Fibroblast of lung (primary cell): ENCODE measurements at regions not wholly inside any gene's neighbourhood (a gene's known extent, or its start where the extent isn't known, plus 50 kb on each side); places are given as distances from the start of the nearest gene placed in this dataset.

Experiments used
- DNase-seq, 2 donors: peaks; one replicate each; pipeline versions ENCODE4 v3.0.0 to v3.0.0-alpha.2; 2010; ENCODE audit warnings: low read depth in 2 of 2
- H2AFZ ChIP-seq: 2 replicates; pipeline ENCODE4 v1.5.1; 2012; ENCODE audit warnings: low read length, control low read depth, inconsistent platforms
- H3K27ac ChIP-seq: 2 replicates; pipeline ENCODE4 v1.5.1; 2011; ENCODE audit warnings: low read length, control low read depth; ENCODE audit not compliant: insufficient read depth
- H3K27me3 ChIP-seq: 2 replicates; pipeline ENCODE4 v1.5.1; 2011; ENCODE audit warnings: mild to moderate bottlenecking, low read length; ENCODE audit not compliant: control insufficient read depth, insufficient read depth
- H3K36me3 ChIP-seq: 2 replicates; pipeline ENCODE4 v1.5.1; 2011; ENCODE audit warnings: low read length; ENCODE audit not compliant: control insufficient read depth, insufficient read depth
- H3K4me1 ChIP-seq: 2 replicates; pipeline ENCODE4 v1.5.1; 2011; ENCODE audit warnings: low read length; ENCODE audit not compliant: control insufficient read depth, insufficient read depth; ENCODE audit errors: extremely low read depth
- H3K4me2 ChIP-seq: 2 replicates; pipeline ENCODE4 v1.5.1; 2011; ENCODE audit warnings: low read length, control low read depth; ENCODE audit not compliant: insufficient read depth; ENCODE audit errors: extremely low read depth
- H3K4me3 ChIP-seq, 4 experiments: fragments of 200-600 bp in 1 of 4; sonication (generic) in 1 of 4; replicated peaks in 1 of 4; 2 replicates each; pipeline ENCODE4 v1.5.1; 2011 to 2016; ENCODE audit warnings: low read length in 4 of 4, low read depth in 3 of 4, mild to moderate bottlenecking in 3 of 4, control low read depth in 2 of 4, inconsistent platforms in 1 of 4, mixed read lengths in 1 of 4; ENCODE audit not compliant: insufficient read depth in 1 of 4; ENCODE audit errors: control extremely low read depth in 1 of 4
- H3K79me2 ChIP-seq: 2 replicates; pipeline ENCODE4 v1.5.1; 2012; ENCODE audit warnings: mild to moderate bottlenecking, low read length, inconsistent platforms; ENCODE audit not compliant: control insufficient read depth, insufficient read depth
- H3K9ac ChIP-seq: 2 replicates; pipeline ENCODE4 v1.5.1; 2011; ENCODE audit warnings: mild to moderate bottlenecking, low read length, control low read depth; ENCODE audit not compliant: insufficient read depth
- H3K9me3 ChIP-seq: 2 replicates; pipeline ENCODE4 v1.5.1; 2012; ENCODE audit warnings: low read depth, low read length; ENCODE audit not compliant: control insufficient read depth, insufficient read depth
- H4K20me1 ChIP-seq: 2 replicates; pipeline ENCODE4 v1.5.1; 2011; ENCODE audit warnings: low read length; ENCODE audit not compliant: control insufficient read depth, insufficient read depth; ENCODE audit errors: extremely low read depth
- EZH2 ChIP-seq: IDR thresholded peaks from 2 replicates; pipeline ENCODE4 v1.5.1; 2012; ENCODE audit warnings: low read length, control low read depth, mild to moderate bottlenecking; ENCODE audit errors: missing control alignments
- TF ChIP-seq, protein P1 (sequence below), 2 donors: IDR thresholded peaks in 1 of 2; conservative IDR thresholded peaks in 1 of 2; 1 replicate in 1 of 2; 2 replicates in 1 of 2; pipeline ENCODE4 v1.5.1; 2011 to 2012; ENCODE audit warnings: low read length in 2 of 2, control low read depth in 1 of 2, inconsistent platforms in 1 of 2, low read depth in 1 of 2, mild to moderate bottlenecking in 1 of 2

DNA sequence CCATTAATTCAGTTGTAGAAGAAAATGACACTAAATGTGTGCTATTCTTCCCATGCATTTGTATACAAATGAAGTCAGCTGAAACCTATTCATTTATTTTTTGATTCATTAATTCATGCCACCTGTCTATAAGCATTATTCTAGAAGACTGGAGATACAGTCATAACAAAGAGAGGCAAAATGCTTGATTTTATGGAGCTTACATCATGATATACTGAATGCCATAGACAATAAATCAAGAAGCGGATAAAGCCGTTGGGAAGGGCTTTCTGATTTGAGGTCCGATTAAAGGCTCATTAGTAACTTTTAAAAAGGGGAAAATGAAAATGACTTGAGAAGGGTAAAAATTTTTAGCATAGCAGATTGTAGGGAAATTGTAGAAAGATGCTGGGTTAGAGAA is 494.9 kb downstream of the RERGL start:
- no peak for DNase-seq
- no peaks in the 10 kb centered on the region for H3K36me3 ChIP-seq
- H3K9me3 ChIP-seq: no peaks in the 10 kb centered on the region
- H3K27ac ChIP-seq: no peak overlapping the region
- no peak overlapping the region for H3K4me2 ChIP-seq
- no peaks in the 10 kb centered on the region for H4K20me1 ChIP-seq
- H3K27me3 ChIP-seq: no peaks in the 10 kb centered on the region
- H3K4me1 ChIP-seq: no peaks in the 10 kb centered on the region
- no peak for TF ChIP-seq EZH2
- TF ChIP-seq, protein P1, sequence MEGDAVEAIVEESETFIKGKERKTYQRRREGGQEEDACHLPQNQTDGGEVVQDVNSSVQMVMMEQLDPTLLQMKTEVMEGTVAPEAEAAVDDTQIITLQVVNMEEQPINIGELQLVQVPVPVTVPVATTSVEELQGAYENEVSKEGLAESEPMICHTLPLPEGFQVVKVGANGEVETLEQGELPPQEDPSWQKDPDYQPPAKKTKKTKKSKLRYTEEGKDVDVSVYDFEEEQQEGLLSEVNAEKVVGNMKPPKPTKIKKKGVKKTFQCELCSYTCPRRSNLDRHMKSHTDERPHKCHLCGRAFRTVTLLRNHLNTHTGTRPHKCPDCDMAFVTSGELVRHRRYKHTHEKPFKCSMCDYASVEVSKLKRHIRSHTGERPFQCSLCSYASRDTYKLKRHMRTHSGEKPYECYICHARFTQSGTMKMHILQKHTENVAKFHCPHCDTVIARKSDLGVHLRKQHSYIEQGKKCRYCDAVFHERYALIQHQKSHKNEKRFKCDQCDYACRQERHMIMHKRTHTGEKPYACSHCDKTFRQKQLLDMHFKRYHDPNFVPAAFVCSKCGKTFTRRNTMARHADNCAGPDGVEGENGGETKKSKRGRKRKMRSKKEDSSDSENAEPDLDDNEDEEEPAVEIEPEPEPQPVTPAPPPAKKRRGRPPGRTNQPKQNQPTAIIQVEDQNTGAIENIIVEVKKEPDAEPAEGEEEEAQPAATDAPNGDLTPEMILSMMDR (conservative IDR thresholded peaks at IDR 0.05 in 1 of 2, IDR thresholded peaks at IDR 0.05 in 1 of 2; ENCODE audit: low read depth in 1 of 2, low read length in 2 of 2): no peak
- no peak overlapping the region for H3K9ac ChIP-seq
- H2AFZ ChIP-seq: no peak overlapping the region
- H3K4me3 ChIP-seq: no peak overlapping the region
- no peaks in the 10 kb centered on the region for H3K79me2 ChIP-seq

DNA sequence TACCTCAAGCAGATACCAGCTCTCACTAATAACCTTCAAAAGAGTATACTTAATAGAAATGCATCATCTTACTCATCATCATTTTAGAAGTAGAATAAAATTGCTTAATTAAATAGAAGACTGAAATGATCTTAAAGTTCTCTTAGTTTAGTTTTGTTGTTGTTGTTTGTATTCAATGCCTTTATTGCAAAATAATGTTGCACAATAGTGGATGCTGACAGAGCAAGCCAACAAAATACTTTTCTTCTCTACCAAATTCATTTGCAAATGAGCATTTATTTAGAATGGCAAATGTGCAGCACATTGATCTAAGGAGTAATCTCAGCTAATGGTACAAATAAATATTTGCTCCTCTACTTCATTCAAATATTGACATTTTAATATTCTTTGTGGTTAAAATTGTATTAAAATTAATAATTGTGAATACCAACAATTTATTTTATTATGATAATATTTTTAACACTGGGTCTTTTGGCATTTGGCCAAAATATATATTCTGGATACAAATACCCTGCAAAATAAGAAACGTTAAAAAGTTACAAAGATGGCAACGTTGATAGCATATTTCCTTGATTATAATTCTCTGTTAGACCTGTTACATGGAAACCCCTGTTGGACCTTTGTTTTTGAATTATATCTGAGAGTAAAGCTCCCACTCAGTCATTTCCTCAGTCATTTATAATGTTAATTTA is 496.1 kb downstream of the RERGL start:
- no peaks in the 10 kb centered on the region for H3K4me1 ChIP-seq
- no peak overlapping the region for H3K4me3 ChIP-seq
- no peaks in the 10 kb centered on the region for H4K20me1 ChIP-seq
- no peaks in the 10 kb centered on the region for H3K36me3 ChIP-seq
- no peak for DNase-seq
- no peak overlapping the region for H3K9ac ChIP-seq
- TF ChIP-seq, protein P1 (conservative IDR thresholded peaks at IDR 0.05 in 1 of 2, IDR thresholded peaks at IDR 0.05 in 1 of 2; ENCODE audit: low read depth in 1 of 2, low read length in 2 of 2): no peak
- TF ChIP-seq EZH2: no peak
- H3K4me2 ChIP-seq: no peak overlapping the region
- H3K27me3 ChIP-seq: no peaks in the 10 kb centered on the region
- H3K79me2 ChIP-seq: no peaks in the 10 kb centered on the region
- no peak overlapping the region for H3K27ac ChIP-seq
- no peak overlapping the region for H2AFZ ChIP-seq
- H3K9me3 ChIP-seq: no peaks in the 10 kb centered on the region

DNA sequence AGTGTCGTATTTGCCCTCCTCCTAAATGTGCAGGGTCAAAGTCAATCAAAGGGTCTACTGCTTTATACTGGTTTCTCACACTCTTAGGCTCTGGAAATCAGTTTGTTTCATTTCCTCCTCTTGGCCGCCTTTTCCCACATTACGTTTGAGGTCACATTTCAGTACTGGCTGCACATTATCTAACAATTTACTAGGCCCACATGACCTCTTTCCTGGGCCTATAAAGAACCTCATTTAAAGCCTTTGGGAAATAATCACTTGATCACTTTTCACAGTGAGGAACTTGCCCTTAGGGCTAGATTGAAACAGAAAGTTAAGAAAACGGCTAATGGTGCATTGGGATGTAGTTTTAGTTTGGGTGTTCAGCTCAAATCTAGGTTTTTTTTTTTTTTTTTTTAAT is 497.5 kb downstream of the RERGL start:
- no peaks in the 10 kb centered on the region for H3K36me3 ChIP-seq
- H2AFZ ChIP-seq: no peak overlapping the region
- no peak overlapping the region for H3K9ac ChIP-seq
- no peaks in the 10 kb centered on the region for H3K9me3 ChIP-seq
- H3K27me3 ChIP-seq: no peaks in the 10 kb centered on the region
- DNase-seq: no peak
- no peak overlapping the region for H3K27ac ChIP-seq
- no peaks in the 10 kb centered on the region for H3K4me1 ChIP-seq
- no peak for TF ChIP-seq EZH2
- TF ChIP-seq, protein P1 (conservative IDR thresholded peaks at IDR 0.05 in 1 of 2, IDR thresholded peaks at IDR 0.05 in 1 of 2; ENCODE audit: low read depth in 1 of 2, low read length in 2 of 2): no peak
- H3K79me2 ChIP-seq: no peaks in the 10 kb centered on the region
- no peak overlapping the region for H3K4me2 ChIP-seq
- H3K4me3 ChIP-seq: no peak overlapping the region
- no peaks in the 10 kb centered on the region for H4K20me1 ChIP-seq
